ENCODE measurements at regions not wholly inside any gene's neighbourhood (a gene's known extent, or its start where the extent isn't known, plus 50 kb on each side); places are given as distances from the start of the nearest gene placed in this dataset.

DNA sequence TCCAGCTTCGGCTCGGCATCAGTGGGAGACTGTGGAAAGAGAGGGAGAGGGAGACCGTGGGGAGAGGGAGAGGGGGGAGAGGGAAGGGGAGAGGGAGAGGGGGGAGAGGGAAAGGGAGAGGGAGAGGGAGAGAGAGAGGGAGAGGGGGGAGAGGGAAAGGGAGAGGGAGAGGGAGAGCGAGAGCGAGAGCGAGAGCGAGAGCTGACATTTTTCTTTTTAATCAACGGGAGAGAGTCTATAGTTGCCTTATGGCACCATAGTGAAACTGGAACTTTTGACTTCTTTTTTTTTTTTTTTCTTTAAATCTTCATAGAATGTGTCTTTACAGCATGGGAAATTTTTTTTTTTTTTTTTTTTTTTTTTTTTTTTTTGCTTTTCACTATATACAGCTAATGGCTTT is 94.7 kb upstream of the NUDT6 start:
- no peak for TF ChIP-seq NFIC (IDR thresholded peaks at IDR 0.05)
- TF ChIP-seq FOXM1 (IDR thresholded peaks at IDR 0.05; ENCODE audit: borderline replicate concordance, low read depth) = no peak
- TF ChIP-seq, protein P1, sequence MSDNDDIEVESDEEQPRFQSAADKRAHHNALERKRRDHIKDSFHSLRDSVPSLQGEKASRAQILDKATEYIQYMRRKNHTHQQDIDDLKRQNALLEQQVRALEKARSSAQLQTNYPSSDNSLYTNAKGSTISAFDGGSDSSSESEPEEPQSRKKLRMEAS (IDR thresholded peaks at IDR 0.05) = no peak

DNA sequence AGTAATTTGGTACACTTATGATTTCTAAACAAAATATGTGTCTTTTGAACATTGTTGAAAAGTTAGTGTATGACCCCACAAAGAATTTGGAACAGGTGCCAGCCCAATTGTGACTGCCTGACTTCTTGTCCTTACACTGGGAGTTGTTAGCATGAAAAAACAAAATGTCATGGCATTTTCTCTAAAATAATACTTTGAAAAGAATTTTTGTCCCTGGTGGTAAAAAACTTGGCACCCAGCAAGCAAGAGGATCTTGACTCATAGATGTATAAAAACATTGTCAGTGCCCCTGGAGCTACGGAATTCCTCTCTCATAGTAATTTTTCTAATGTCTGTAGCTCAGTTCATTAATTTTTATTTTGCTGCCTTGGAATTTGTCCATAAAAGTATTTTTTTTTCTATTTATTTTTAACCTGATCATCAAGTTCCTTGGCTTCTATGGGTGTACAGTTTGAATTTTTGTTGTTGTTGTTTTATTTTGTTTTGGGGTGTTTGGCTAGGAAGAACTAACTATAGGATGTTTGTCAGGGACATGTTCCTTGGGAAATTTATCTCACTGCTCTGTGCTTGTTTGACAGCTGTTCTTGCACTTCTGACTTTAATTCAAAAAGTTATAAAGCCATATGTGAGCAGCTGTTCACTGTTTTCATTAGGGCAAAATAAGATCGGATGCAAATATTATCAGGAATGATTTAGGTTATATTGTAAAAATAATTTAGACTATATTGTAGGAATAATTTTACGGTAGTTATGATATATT is 95.4 kb upstream of the NUDT6 start:
- TF ChIP-seq CREB1 (IDR thresholded peaks at IDR 0.05; ENCODE audit: low read depth) (no peak), RAD21 (IDR thresholded peaks at IDR 0.05; ENCODE audit: low read depth) (no peak), EP300 (IDR thresholded peaks at IDR 0.05; ENCODE audit: borderline replicate concordance) (no peak), TCF12 (IDR thresholded peaks at IDR 0.05; ENCODE audit: low read depth) (no peak), FOXM1 (IDR thresholded peaks at IDR 0.05; ENCODE audit: borderline replicate concordance, low read depth) (no peak)
- TF ChIP-seq, protein P1 (IDR thresholded peaks at IDR 0.05) = no peak
- TF ChIP-seq, protein P2, sequence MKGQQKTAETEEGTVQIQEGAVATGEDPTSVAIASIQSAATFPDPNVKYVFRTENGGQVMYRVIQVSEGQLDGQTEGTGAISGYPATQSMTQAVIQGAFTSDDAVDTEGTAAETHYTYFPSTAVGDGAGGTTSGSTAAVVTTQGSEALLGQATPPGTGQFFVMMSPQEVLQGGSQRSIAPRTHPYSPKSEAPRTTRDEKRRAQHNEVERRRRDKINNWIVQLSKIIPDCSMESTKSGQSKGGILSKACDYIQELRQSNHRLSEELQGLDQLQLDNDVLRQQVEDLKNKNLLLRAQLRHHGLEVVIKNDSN (IDR thresholded peaks at IDR 0.05) = no peak

DNA sequence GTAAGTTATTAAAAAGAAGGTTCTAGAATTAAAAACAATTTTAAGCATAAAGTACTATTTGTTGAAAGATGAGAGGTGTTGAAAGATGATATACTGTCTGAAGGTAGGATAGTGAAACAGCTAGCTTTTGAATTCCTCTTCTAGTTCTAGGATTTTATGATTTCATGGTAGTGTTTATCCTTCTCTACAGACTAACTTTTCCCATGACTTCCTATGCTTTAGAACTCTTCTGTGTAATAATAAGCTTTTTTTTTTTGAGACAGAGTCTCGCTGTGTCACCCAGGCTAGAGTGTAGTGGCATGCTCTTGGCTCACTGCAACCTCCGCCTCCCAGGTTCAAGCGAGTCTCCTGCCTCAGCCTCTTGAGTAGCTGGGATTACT is 96.0 kb upstream of the NUDT6 start:
- TF ChIP-seq CEBPB (IDR thresholded peaks at IDR 0.05) = no peak

DNA sequence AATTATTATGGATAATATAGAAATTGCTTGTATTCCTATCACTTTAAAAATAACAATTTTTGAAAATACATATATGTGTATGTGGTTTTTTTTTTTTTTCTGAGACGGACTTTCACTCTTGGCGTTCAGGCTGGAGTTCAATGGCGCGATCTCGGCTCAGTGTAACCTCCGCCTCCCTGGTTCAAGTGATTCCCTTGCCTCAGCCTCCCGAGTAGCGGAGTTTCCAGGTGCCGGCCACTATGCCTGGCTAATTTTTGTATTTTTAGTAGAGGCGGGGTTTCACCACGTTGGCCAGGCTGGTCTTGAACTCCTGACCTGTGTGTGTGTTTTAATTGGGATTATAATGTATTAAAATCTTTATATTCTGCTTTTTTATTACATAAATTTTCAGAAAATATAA is 97.9 kb upstream of the NUDT6 start:
- TF ChIP-seq CREB1 (IDR thresholded peaks at IDR 0.05; ENCODE audit: low read depth) (no peak), TCF12 (IDR thresholded peaks at IDR 0.05; ENCODE audit: low read depth) (no peak), EGR1 (IDR thresholded peaks at IDR 0.05) (no peak), NFIC (IDR thresholded peaks at IDR 0.05) (no peak), RAD21 (IDR thresholded peaks at IDR 0.05; ENCODE audit: low read depth) (no peak), CEBPB (IDR thresholded peaks at IDR 0.05) (no peak), TAF1 (IDR thresholded peaks at IDR 0.05; ENCODE audit: low read depth) (no peak), TEAD4 (IDR thresholded peaks at IDR 0.05) (no peak), FOXM1 (IDR thresholded peaks at IDR 0.05; ENCODE audit: borderline replicate concordance, low read depth) (no peak), ZBTB7A (IDR thresholded peaks at IDR 0.05; ENCODE audit: low read depth) (no peak), EP300 (IDR thresholded peaks at IDR 0.05; ENCODE audit: borderline replicate concordance) (no peak), YY1 (IDR thresholded peaks at IDR 0.05; ENCODE audit: low read depth) (no peak)
- TF ChIP-seq, protein P1 (IDR thresholded peaks at IDR 0.05) = no peak
- TF ChIP-seq, protein P3, sequence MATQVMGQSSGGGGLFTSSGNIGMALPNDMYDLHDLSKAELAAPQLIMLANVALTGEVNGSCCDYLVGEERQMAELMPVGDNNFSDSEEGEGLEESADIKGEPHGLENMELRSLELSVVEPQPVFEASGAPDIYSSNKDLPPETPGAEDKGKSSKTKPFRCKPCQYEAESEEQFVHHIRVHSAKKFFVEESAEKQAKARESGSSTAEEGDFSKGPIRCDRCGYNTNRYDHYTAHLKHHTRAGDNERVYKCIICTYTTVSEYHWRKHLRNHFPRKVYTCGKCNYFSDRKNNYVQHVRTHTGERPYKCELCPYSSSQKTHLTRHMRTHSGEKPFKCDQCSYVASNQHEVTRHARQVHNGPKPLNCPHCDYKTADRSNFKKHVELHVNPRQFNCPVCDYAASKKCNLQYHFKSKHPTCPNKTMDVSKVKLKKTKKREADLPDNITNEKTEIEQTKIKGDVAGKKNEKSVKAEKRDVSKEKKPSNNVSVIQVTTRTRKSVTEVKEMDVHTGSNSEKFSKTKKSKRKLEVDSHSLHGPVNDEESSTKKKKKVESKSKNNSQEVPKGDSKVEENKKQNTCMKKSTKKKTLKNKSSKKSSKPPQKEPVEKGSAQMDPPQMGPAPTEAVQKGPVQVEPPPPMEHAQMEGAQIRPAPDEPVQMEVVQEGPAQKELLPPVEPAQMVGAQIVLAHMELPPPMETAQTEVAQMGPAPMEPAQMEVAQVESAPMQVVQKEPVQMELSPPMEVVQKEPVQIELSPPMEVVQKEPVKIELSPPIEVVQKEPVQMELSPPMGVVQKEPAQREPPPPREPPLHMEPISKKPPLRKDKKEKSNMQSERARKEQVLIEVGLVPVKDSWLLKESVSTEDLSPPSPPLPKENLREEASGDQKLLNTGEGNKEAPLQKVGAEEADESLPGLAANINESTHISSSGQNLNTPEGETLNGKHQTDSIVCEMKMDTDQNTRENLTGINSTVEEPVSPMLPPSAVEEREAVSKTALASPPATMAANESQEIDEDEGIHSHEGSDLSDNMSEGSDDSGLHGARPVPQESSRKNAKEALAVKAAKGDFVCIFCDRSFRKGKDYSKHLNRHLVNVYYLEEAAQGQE (IDR thresholded peaks at IDR 0.05; ENCODE audit: low read depth) = no peak
- TF ChIP-seq, protein P2 (IDR thresholded peaks at IDR 0.05) = no peak

DNA sequence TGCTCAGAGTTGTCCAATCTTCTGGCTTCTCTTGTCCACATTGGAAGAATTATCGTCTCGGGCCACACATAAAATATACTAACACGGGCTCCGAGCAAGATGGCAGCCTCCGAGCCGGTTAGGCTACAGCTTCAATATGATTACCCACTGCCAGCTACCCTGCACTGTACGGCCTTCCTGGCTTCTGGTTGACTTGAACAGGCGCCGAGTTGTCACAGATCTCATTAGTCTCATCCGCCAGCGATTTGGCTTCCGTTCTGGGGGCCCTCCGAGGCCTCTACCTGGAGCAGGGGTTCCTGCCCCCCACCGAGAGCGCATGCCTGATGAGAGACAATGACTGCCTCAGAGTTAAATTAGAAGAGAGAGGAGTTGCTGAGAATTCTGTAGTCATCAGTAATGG is 101.2 kb upstream of the NUDT6 start:
- TF ChIP-seq TEAD4 (IDR thresholded peaks at IDR 0.05) (no peak), EGR1 (IDR thresholded peaks at IDR 0.05) (no peak), RAD21 (IDR thresholded peaks at IDR 0.05; ENCODE audit: low read depth) (no peak), EP300 (IDR thresholded peaks at IDR 0.05; ENCODE audit: borderline replicate concordance) (no peak), NFIC (IDR thresholded peaks at IDR 0.05) (no peak), CEBPB (IDR thresholded peaks at IDR 0.05) (no peak), YY1 (IDR thresholded peaks at IDR 0.05; ENCODE audit: low read depth) (no peak), ZBTB7A (IDR thresholded peaks at IDR 0.05; ENCODE audit: low read depth) (no peak), FOXM1 (IDR thresholded peaks at IDR 0.05; ENCODE audit: borderline replicate concordance, low read depth) (no peak), TAF1 (IDR thresholded peaks at IDR 0.05; ENCODE audit: low read depth) (no peak)
- TF ChIP-seq, protein P1 (IDR thresholded peaks at IDR 0.05) = no peak
- TF ChIP-seq, protein P3 (IDR thresholded peaks at IDR 0.05; ENCODE audit: low read depth) = no peak
- TF ChIP-seq, protein P2 (IDR thresholded peaks at IDR 0.05) = no peak
